ENCODE measurements at regions not wholly inside any gene's neighbourhood (a gene's known extent, or its start where the extent isn't known, plus 50 kb on each side); places are given as distances from the start of the nearest gene placed in this dataset.

GRCh38 chr7:85488406-85488805 lies 301.6 kb upstream of the SEMA3D start:
- TF ChIP-seq CTCF (IDR thresholded peaks at IDR 0.05; ENCODE audit: low read depth, low read length, poor library complexity, severe bottlenecking) (no peak), EZH2phosphoT487 (IDR thresholded peaks at IDR 0.05; ENCODE audit: borderline replicate concordance, low read length) (no peak)
